Mammary epithelial cell (primary cell): ENCODE measurements at regions not wholly inside any gene's neighbourhood (a gene's known extent, or its start where the extent isn't known, plus 50 kb on each side); places are given as distances from the start of the nearest gene placed in this dataset.

Experiments used
- EZH2 ChIP-seq: IDR thresholded peaks from 2 replicates; pipeline ENCODE4 v1.6.1; 2012; ENCODE audit warnings: low read length, inconsistent platforms, borderline replicate concordance
- TF ChIP-seq, protein P1 (sequence below), 2 donors: IDR thresholded peaks in 1 of 2; conservative IDR thresholded peaks in 1 of 2; 2 replicates each; pipeline ENCODE4 v1.5.1; 2011 to 2012; ENCODE audit warnings: inconsistent platforms in 2 of 2, low read length in 2 of 2, mild to moderate bottlenecking in 2 of 2, control low read depth in 1 of 2, low read depth in 1 of 2; ENCODE audit not compliant: insufficient read depth in 1 of 2; ENCODE audit errors: extremely low read depth in 1 of 2

DNA sequence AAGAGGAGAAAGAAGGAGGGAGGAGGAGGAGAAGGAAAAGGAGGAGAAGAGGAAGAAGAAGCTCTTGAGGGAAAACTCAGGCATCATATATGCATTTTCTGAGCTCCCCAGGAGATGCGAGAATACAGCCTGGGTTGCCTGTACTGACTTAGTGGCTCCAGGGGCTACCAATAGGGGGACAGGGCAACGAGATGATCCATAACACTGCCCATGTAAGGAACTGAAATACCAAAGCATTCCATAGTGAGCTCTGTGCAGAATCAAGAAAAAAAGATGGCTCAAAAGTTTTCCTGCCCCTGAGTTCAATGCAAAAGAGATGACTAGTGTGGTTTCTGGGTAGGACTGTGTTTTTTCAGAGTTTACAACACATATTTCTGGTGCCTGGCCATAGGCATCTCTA, 258.7 kb downstream of the ALDH8A1 start:
- TF ChIP-seq, protein P1, sequence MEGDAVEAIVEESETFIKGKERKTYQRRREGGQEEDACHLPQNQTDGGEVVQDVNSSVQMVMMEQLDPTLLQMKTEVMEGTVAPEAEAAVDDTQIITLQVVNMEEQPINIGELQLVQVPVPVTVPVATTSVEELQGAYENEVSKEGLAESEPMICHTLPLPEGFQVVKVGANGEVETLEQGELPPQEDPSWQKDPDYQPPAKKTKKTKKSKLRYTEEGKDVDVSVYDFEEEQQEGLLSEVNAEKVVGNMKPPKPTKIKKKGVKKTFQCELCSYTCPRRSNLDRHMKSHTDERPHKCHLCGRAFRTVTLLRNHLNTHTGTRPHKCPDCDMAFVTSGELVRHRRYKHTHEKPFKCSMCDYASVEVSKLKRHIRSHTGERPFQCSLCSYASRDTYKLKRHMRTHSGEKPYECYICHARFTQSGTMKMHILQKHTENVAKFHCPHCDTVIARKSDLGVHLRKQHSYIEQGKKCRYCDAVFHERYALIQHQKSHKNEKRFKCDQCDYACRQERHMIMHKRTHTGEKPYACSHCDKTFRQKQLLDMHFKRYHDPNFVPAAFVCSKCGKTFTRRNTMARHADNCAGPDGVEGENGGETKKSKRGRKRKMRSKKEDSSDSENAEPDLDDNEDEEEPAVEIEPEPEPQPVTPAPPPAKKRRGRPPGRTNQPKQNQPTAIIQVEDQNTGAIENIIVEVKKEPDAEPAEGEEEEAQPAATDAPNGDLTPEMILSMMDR (conservative IDR thresholded peaks at IDR 0.05 in 1 of 2, IDR thresholded peaks at IDR 0.05 in 1 of 2; ENCODE audit: extremely low read depth in 1 of 2, insufficient read depth in 1 of 2, low read depth in 1 of 2, low read length in 2 of 2) = no peak
- no peak for TF ChIP-seq EZH2
